Inflammatory macrophage treated with lipopolysaccharide for 1 hour (primary cell): ENCODE measurements at regions not wholly inside any gene's neighbourhood (a gene's known extent, or its start where the extent isn't known, plus 50 kb on each side); places are given as distances from the start of the nearest gene placed in this dataset.
"Not testable (repeated sequence)": the region's sequence is repeated elsewhere in the genome, so short reads cannot be mapped to it uniquely, and the experiment has no call there.

Experiments used
- DNase-seq, 2 donors: peaks; one replicate each; pipeline ENCODE4 v3.0.0-alpha.2; 2020 to 2022

- not testable (repeated sequence) for DNase-seq
Observed at GRCh38 chr15:26244782-26245181, 381.7 kb upstream of the ATP10A start.

- no peak for DNase-seq
Observed at GRCh38 chr15:26243382-26243781, 380.3 kb upstream of the ATP10A start.

- DNase-seq = no peak
Observed at GRCh38 chr15:26242565-26243071, 379.5 kb upstream of the ATP10A start.

GRCh38 chr15:26235864-26236263 lies 372.7 kb upstream of the ATP10A start:
- no peak for DNase-seq

GRCh38 chr15:26234976-26235767 lies 372.0 kb upstream of the ATP10A start:
- DNase-seq = no peak

- DNase-seq = no peak
Observed at GRCh38 chr15:26232691-26233090, 369.6 kb upstream of the ATP10A start.

- no peak for DNase-seq
Observed at GRCh38 chr15:26231096-26231495, 368.0 kb upstream of the ATP10A start.

- DNase-seq = no peak
Observed at GRCh38 chr15:26224266-26224665, 361.1 kb upstream of the ATP10A start.

- DNase-seq = no peak
Observed at GRCh38 chr15:26223720-26224119, 360.6 kb upstream of the ATP10A start.

GRCh38 chr15:26222781-26223180 lies 359.7 kb upstream of the ATP10A start:
- no peak for DNase-seq

GRCh38 chr15:26217043-26217442 lies 353.9 kb upstream of the ATP10A start:
- DNase-seq = not testable (repeated sequence)

GRCh38 chr15:26214290-26214689 lies 351.2 kb upstream of the ATP10A start:
- no peak for DNase-seq

- DNase-seq = no peak
Observed at GRCh38 chr15:26213427-26213826, 350.3 kb upstream of the ATP10A start.

GRCh38 chr15:26212109-26212508 lies 349.0 kb upstream of the ATP10A start:
- DNase-seq = no peak

- no peak for DNase-seq
Observed at GRCh38 chr15:26210980-26211379, 347.9 kb upstream of the ATP10A start.

GRCh38 chr15:26201177-26201858 lies 338.2 kb upstream of the ATP10A start:
- DNase-seq = no peak

- DNase-seq = no peak
Observed at GRCh38 chr15:26200427-26200826, 337.3 kb upstream of the ATP10A start.

GRCh38 chr15:26197719-26198118 lies 334.6 kb upstream of the ATP10A start:
- DNase-seq = no peak

- DNase-seq = no peak
Observed at GRCh38 chr15:26197060-26197459, 333.9 kb upstream of the ATP10A start.

GRCh38 chr15:26191193-26191592 lies 328.1 kb upstream of the ATP10A start:
- no peak for DNase-seq

GRCh38 chr15:26186138-26186537 lies 323.0 kb upstream of the ATP10A start:
- not testable (repeated sequence) for DNase-seq

- DNase-seq = no peak
Observed at GRCh38 chr15:26182441-26182840, 319.3 kb upstream of the ATP10A start.

GRCh38 chr15:26179906-26180305 lies 316.8 kb upstream of the ATP10A start:
- DNase-seq = no peak

- DNase-seq = no peak
Observed at GRCh38 chr15:26178640-26179220, 315.6 kb upstream of the ATP10A start.
